Uterus (tissue), 3 donors: ENCODE measurements at regions not wholly inside any gene's neighbourhood (a gene's known extent, or its start where the extent isn't known, plus 50 kb on each side); places are given as distances from the start of the nearest gene placed in this dataset.
A peak's percentile ranks its signal among the peaks of the same experiment; 100 is the strongest.

Source experiments
- DNase-seq, 2 donors: peaks; one replicate each; pipeline ENCODE4 v3.0.0-alpha.2; 2019 to 2020
- H3K27ac ChIP-seq, 2 donors: fragments of 200-600 bp; sonication (generic); 1 replicate in 1 of 2; 2 replicates in 1 of 2; pipeline ENCODE4 v1.5.1; 2016 to 2018
- H3K27me3 ChIP-seq, 2 donors: fragments of 200-600 bp; sonication (generic); one replicate each; pipeline ENCODE4 v1.5.1; 2018 to 2019; ENCODE audit warnings: control low read depth in 1 of 2
- H3K36me3 ChIP-seq, 2 donors: fragments of 200-600 bp; sonication (generic); one replicate each; pipeline ENCODE4 v1.5.1; 2019; ENCODE audit warnings: control low read depth in 1 of 2
- H3K4me1 ChIP-seq, 2 donors: fragments of 200-600 bp; sonication (generic); one replicate each; pipeline ENCODE4 v1.5.1; 2018 to 2019; ENCODE audit warnings: control low read depth in 1 of 2
- H3K4me3 ChIP-seq, 2 donors: fragments of 200-600 bp; sonication (generic); 1 replicate in 1 of 2; 2 replicates in 1 of 2; pipeline ENCODE4 v1.5.1; 2018 to 2019; ENCODE audit warnings: mild to moderate bottlenecking in 1 of 2
- H3K9me3 ChIP-seq, 2 donors: fragments of 200-600 bp; sonication (generic); one replicate each; pipeline ENCODE4 v1.5.1; 2019; ENCODE audit warnings: control low read depth in 1 of 2
- CTCF ChIP-seq, 4 experiments: fragments of 200-600 bp in 2 of 4; fragments of 450-650 bp in 2 of 4; sonication (generic) in 2 of 4; IDR thresholded peaks; one replicate each; pipeline ENCODE4 v1.5.1; 2016 to 2019; ENCODE audit warnings: antibody characterized with exemption in 4 of 4, mild to moderate bottlenecking in 2 of 4, moderate library complexity in 1 of 4
- POLR2A ChIP-seq, 2 donors: fragments of 450-650 bp; IDR thresholded peaks; one replicate each; pipeline ENCODE4 v1.6.1; 2016; ENCODE audit warnings: antibody characterized with exemption in 2 of 2, mild to moderate bottlenecking in 1 of 2, moderate library complexity in 1 of 2
- intact Hi-C: fragments of 100-400 bp; cut with DNase I; formaldehyde crosslinking; loops from one replicate; pipeline ENCODE4 v1.15.1; 2023; ENCODE audit warnings: low total_unique reads
- donor health status: DM: yes; HTN: yes; CAD: no.

- intact Hi-C loops: no loop called here
- Histone ChIP-seq H3K27me3 (no peaks in the 10 kb centered on the region), H3K36me3 (no peaks in the 10 kb centered on the region), H3K4me3 (no peak overlapping the region), H3K9me3 (no peaks in the 10 kb centered on the region), H3K4me1 (peaks cover 3 to 5% of the 10 kb centered on the region in 2 donors), H3K27ac (no peak overlapping the region)
- no peak for DNase-seq
- no peak for TF ChIP-seq CTCF (IDR thresholded peaks at IDR 0.05)
- TF ChIP-seq POLR2A (IDR thresholded peaks at IDR 0.05): no peak
Observed at GRCh38 chr15:39432026-39432425, 148.9 kb upstream of the THBS1 start.

GRCh38 chr15:39432912-39433348, 147.9 kb upstream of the THBS1 start:
- intact Hi-C loops: no loop called here
- no peak for DNase-seq
- Histone ChIP-seq H3K27me3 (no peaks in the 10 kb centered on the region), H3K4me3 (no peak overlapping the region), H3K36me3 (no peaks in the 10 kb centered on the region), H3K4me1 (peaks cover 3 to 5% of the 10 kb centered on the region in 2 donors), H3K27ac (peak overlapping the region; percentile 54 to 69), H3K9me3 (no peaks in the 10 kb centered on the region)
- TF ChIP-seq CTCF (IDR thresholded peaks at IDR 0.05): no peak
- TF ChIP-seq POLR2A (IDR thresholded peaks at IDR 0.05): no peak

GRCh38 chr15:39433376-39433775, 147.5 kb upstream of the THBS1 start:
- TF ChIP-seq CTCF (IDR thresholded peaks at IDR 0.05) (no peak), POLR2A (IDR thresholded peaks at IDR 0.05) (no peak)
- no peaks in the 10 kb centered on the region for H3K9me3 ChIP-seq
- H3K4me3 ChIP-seq: no peak overlapping the region
- H3K4me1 ChIP-seq: peaks cover 3 to 5% of the 10 kb centered on the region in 2 donors
- no peaks in the 10 kb centered on the region for H3K27me3 ChIP-seq
- no peaks in the 10 kb centered on the region for H3K36me3 ChIP-seq
- no peak for DNase-seq
- H3K27ac ChIP-seq: peak overlapping the region; percentile 54 to 69
- intact Hi-C loops: no loop called here

GRCh38 chr15:39434163-39434562, 146.7 kb upstream of the THBS1 start:
- TF ChIP-seq CTCF (IDR thresholded peaks at IDR 0.05) (no peak), POLR2A (IDR thresholded peaks at IDR 0.05) (no peak)
- no peak overlapping the region for H3K4me3 ChIP-seq
- H3K27me3 ChIP-seq: no peaks in the 10 kb centered on the region
- no peaks in the 10 kb centered on the region for H3K36me3 ChIP-seq
- H3K27ac ChIP-seq: peak overlapping the region; percentile 54 to 69
- intact Hi-C loops: no loop called here
- peaks cover 3 to 5% of the 10 kb centered on the region in 2 donors for H3K4me1 ChIP-seq
- DNase-seq: no peak
- no peaks in the 10 kb centered on the region for H3K9me3 ChIP-seq

GRCh38 chr15:39434751-39435238, 146.1 kb upstream of the THBS1 start:
- TF ChIP-seq CTCF (IDR thresholded peaks at IDR 0.05): no peak
- no peak for TF ChIP-seq POLR2A (IDR thresholded peaks at IDR 0.05)
- no peak overlapping the region for H3K4me3 ChIP-seq
- no peaks in the 10 kb centered on the region for H3K27me3 ChIP-seq
- H3K9me3 ChIP-seq: no peaks in the 10 kb centered on the region
- DNase-seq: peak in 1 of 2 donors; percentile 28
- no peaks in the 10 kb centered on the region for H3K36me3 ChIP-seq
- intact Hi-C loops: no loop called here
- peak overlapping the region; percentile 54 to 69 for H3K27ac ChIP-seq
- H3K4me1 ChIP-seq: peaks cover 3 to 5% of the 10 kb centered on the region in 2 donors
